ENCODE measurements at regions not wholly inside any gene's neighbourhood (a gene's known extent, or its start where the extent isn't known, plus 50 kb on each side); places are given as distances from the start of the nearest gene placed in this dataset.

DNA sequence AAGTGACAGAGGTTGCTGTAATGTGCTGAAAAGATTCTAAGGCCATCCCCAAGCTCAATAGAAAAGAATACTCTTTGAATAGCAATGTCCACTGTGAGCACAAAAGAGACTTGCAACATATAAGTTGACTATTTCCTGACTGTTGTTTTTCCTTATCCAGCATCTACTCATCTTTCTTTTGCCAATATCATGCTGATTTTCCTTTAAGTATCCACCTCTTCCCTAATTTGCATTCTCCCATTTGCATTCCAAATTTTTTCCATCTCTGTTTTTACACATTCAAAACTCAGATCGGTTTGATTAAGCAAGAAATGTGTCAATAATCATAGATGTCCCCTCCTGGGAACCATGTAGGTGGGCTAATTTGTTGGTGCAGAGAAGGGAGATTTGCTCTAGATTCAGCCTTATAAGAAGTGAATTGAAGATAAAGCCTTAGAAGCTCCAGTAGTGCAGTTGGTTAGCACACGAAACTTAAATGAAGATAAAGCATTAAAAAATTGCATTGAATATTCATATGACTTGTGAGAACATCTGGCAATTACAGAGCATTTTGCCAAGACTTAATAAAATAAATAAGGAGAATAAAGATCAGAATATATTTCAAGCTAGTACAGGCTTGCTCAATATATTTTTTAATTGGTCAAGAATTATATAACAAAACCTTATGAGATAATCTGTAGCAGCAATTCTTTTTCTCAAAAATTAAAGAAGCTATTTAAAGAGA is 267.6 kb downstream of the TMEM167A start (continued):
- TF ChIP-seq, protein P1, sequence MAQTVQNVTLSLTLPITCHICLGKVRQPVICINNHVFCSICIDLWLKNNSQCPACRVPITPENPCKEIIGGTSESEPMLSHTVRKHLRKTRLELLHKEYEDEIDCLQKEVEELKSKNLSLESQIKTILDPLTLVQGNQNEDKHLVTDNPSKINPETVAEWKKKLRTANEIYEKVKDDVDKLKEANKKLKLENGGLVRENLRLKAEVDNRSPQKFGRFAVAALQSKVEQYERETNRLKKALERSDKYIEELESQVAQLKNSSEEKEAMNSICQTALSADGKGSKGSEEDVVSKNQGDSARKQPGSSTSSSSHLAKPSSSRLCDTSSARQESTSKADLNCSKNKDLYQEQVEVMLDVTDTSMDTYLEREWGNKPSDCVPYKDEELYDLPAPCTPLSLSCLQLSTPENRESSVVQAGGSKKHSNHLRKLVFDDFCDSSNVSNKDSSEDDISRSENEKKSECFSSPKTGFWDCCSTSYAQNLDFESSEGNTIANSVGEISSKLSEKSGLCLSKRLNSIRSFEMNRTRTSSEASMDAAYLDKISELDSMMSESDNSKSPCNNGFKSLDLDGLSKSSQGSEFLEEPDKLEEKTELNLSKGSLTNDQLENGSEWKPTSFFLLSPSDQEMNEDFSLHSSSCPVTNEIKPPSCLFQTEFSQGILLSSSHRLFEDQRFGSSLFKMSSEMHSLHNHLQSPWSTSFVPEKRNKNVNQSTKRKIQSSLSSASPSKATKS (CRISPR knock-in tag; IDR thresholded peaks at IDR 0.05): no peak
- TF ChIP-seq FOXK1 (CRISPR knock-in tag; IDR thresholded peaks at IDR 0.05; ENCODE audit: borderline replicate concordance) (no peak), BACH1 (tag; IDR thresholded peaks at IDR 0.05) (no peak), KLF13 (tag; IDR thresholded peaks at IDR 0.05; ENCODE audit: borderline replicate concordance, low read depth) (no peak), LARP7 (IDR thresholded peaks at IDR 0.05) (no peak)

DNA sequence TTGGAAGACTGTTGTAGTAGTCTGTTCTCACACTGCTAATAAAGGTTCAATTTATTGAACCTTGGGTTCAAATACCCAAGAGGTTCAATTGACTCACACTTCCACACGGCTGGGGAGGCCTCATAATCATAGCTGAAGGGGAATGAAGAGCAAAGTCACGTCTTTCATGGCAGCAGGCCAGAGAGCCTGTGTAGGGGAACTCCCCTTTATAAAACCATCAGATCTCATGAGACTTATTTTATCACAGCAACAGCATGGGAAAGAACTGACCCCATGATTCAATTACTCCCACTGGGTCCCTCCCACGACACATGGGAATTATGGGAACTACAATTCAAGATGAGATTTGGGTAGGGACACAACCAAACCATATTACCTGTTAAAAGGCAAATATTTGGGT is 268.2 kb downstream of the TMEM167A start:
- Histone ChIP-seq H3K4me3 (no peak overlapping the region), H3K27me3 (ENCODE audit: control insufficient read depth in 2 of 2, insufficient read depth in 2 of 2, low read length in 2 of 2) (0 out of 5 replicates have a peak, but pooled peaks cover 0 to 3% of the 10 kb centered on the region in 2 experiments), H4K20me1 (replicated peaks; ENCODE audit: control insufficient read depth, insufficient read depth, low read length) (no peaks in the 10 kb centered on the region), H3K9me3 (replicated peaks; ENCODE audit: control insufficient read depth, insufficient read depth, low read depth, low read length) (no peaks in the 10 kb centered on the region), H3K9me1 (ENCODE audit: control insufficient read depth, insufficient read depth, low read length) (no peaks in the 10 kb centered on the region), H2AFZ (ENCODE audit: low read depth, low read length) (no peak overlapping the region), H3K9ac (ENCODE audit: insufficient read depth in 1 of 2, low read depth in 2 of 2, low read length in 2 of 2) (no peak overlapping the region), H3K4me2 (ENCODE audit: insufficient read depth, low read length) (no peak overlapping the region), H3K36me3 (ENCODE audit: control insufficient read depth, insufficient read depth, low read length) (no peaks in the 10 kb centered on the region), H3K4me1 (replicated peaks in 1 of 2; ENCODE audit: control insufficient read depth in 2 of 2, insufficient read depth in 2 of 2, low read length in 2 of 2) (no peaks in the 10 kb centered on the region), H3K27ac (ENCODE audit: extremely low read depth, low read depth, low read length) (no peak overlapping the region), H3K79me2 (ENCODE audit: control insufficient read depth, insufficient read depth, low read length) (no peaks in the 10 kb centered on the region)
- intact Hi-C loops (cut with micrococcal nuclease) (no loop called here), in situ Hi-C loops (cut with MboI) (no loop called here)
- DNase-seq (ENCODE audit: extremely low read depth in 1 of 4, low spot score in 3 of 4) (no peak), ATAC-seq (no peak), FAIRE-seq (no peak)
- no peak for TF ChIP-seq ZNF830 (CRISPR knock-in tag; IDR thresholded peaks at IDR 0.05)
- no peak for TF ChIP-seq GABPB1 (CRISPR knock-in tag; IDR thresholded peaks at IDR 0.05)
- TF ChIP-seq TEAD4 (IDR thresholded peaks at IDR 0.05; ENCODE audit: low read length): no peak
- no peak for TF ChIP-seq TEAD4 (CRISPR knock-in tag; IDR thresholded peaks at IDR 0.05; ENCODE audit: borderline replicate concordance)
- no peak for TF ChIP-seq TEAD1 (CRISPR knock-in tag; IDR thresholded peaks at IDR 0.05)
- POLR2A ChIA-PET: interaction anchor here (0.5 kb wide), 1 partner anchor 13 kb away, joined by 4 read pairs; no protein-coding TSS in a partner anchor
- BruUV-seq (replicated peaks): no TSS peak
- CTCF ChIA-PET (ENCODE audit: low intra/inter-chr PET ratio): no interaction called here
- WGBS (ENCODE audit: insufficient coverage, low coverage, missing lambda C conversion rate): 0% methylated on average over 3 of the region's 3 CpGs
